Right renal pelvis (tissue), 4 donors: ENCODE measurements at regions not wholly inside any gene's neighbourhood (a gene's known extent, or its start where the extent isn't known, plus 50 kb on each side); places are given as distances from the start of the nearest gene placed in this dataset.

Experiments
- DNase-seq, 4 donors: peaks; one replicate each; pipeline ENCODE4 v3.0.0-alpha.2; 2013; ENCODE audit warnings: low read depth in 4 of 4, low spot score in 3 of 4, missing footprints in 1 of 4

DNA sequence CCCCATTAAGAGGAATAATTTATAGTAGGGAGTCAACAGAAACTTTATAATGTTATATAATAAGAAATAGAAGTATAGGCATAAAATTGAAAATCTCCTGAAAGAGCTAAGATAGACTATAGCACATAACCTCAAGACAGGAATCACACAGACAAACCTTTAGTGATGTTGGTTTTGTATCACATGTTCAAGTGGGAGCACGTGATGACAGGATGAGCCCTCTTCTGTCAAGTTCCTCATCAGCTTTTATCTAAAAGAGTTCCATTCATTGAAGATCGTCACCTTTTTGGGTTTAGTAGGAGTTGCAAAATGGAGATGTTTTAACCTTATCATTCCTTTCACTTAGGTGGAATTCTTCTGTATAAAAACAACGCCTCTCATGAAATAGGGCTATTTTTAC lies 127.0 kb downstream of the MCHR2 start:
- no peak for DNase-seq

- DNase-seq: peak; percentile 28 to 59 (median 41)
Measured at GRCh38 chr6:99868074-99868702, 125.8 kb downstream of the MCHR2 start.
